Stomach (tissue), 8 donors: ENCODE measurements at regions not wholly inside any gene's neighbourhood (a gene's known extent, or its start where the extent isn't known, plus 50 kb on each side); places are given as distances from the start of the nearest gene placed in this dataset.

Source experiments
- DNase-seq, 2 donors: peaks; one replicate each; pipeline versions ENCODE4 v3.0.0 to v3.0.0-alpha.2; 2013 to 2019
- H3K27ac ChIP-seq, 5 donors: fragments of 200-600 bp in 4 of 5; sonication (generic) in 4 of 5; one replicate each; pipeline ENCODE4 v1.5.1; 2013 to 2019; ENCODE audit warnings: mild to moderate bottlenecking in 1 of 5, moderate library complexity in 1 of 5
- H3K27me3 ChIP-seq, 3 donors: fragments of 200-600 bp; sonication (generic); one replicate each; pipeline ENCODE4 v1.5.1; 2017 to 2019; ENCODE audit warnings: mixed run types in 1 of 3
- H3K36me3 ChIP-seq, 4 donors: fragments of 200-600 bp; sonication (generic); 1 replicate in 3 of 4; 2 replicates in 1 of 4; pipeline ENCODE4 v1.5.1; 2016 to 2019
- H3K4me1 ChIP-seq, 4 donors: fragments of 200-600 bp; sonication (generic); one replicate each; pipeline ENCODE4 v1.5.1; 2016 to 2019
- H3K4me3 ChIP-seq, 4 donors: fragments of 200-600 bp; sonication (generic) in 3 of 4; one replicate each; pipeline ENCODE4 v1.5.1; 2016 to 2019; ENCODE audit warnings: mild to moderate bottlenecking in 1 of 4
- H3K9me3 ChIP-seq, 4 donors: fragments of 200-600 bp; sonication (generic); one replicate each; pipeline ENCODE4 v1.5.1; 2016 to 2019
- EP300 ChIP-seq: sonication (generic); formaldehyde crosslinking; IDR thresholded peaks from one replicate; pipeline ENCODE4 v1.6.1; 2017; ENCODE audit warnings: antibody characterized with exemption
- POLR2A ChIP-seq, 4 donors: fragments of 450-650 bp; IDR thresholded peaks; one replicate each; pipeline ENCODE4 v1.6.1; 2016; ENCODE audit warnings: antibody characterized with exemption in 4 of 4, control low read depth in 2 of 4, mild to moderate bottlenecking in 1 of 4, moderate library complexity in 1 of 4
- POLR2AphosphoS5 ChIP-seq, 3 donors: sonication (generic); formaldehyde crosslinking; IDR thresholded peaks; one replicate each; pipeline ENCODE4 v1.6.1; 2016; ENCODE audit warnings: antibody characterized with exemption in 3 of 3
- WGBS, 5 donors: extraction: QIAGEN DNeasy Blood & Tissue Kit in 3 of 5; methylation state at CpG; one replicate each; pipeline versions ENCODE4 v1.1.5 to v1.1.7; 2013 to 2018; 5-methylcytosine and 5-hydroxymethylcytosine counted together
- intact Hi-C: fragments of 100-400 bp; cut with DNase I; formaldehyde crosslinking; loops from one replicate; pipeline ENCODE4 v1.15.1; 2023; ENCODE audit warnings: low total_unique reads
- TF ChIP-seq, protein P1 (sequence below), 7 experiments: fragments of 450-650 bp in 4 of 7; fragments of 200-600 bp in 3 of 7; sonication (generic) in 3 of 7; IDR thresholded peaks; one replicate each; pipeline ENCODE4 v1.5.1; 2016 to 2019; ENCODE audit warnings: antibody characterized with exemption in 7 of 7, control low read depth in 2 of 7, mild to moderate bottlenecking in 1 of 7
- donor health status: healthy with polysubstance abuse.
- donor health status: Bipolar disorder and iron deficiency.
- donor health status: healthy.

GRCh38 chr20:50336661-50337060 is 146.0 kb downstream of the CEBPB start:
- Histone ChIP-seq H3K27ac (no peak overlapping the region), H3K4me1 (peaks cover 0 to 32% (median 15%) of the 10 kb centered on the region in 4 donors), H3K27me3 (no peaks in the 10 kb centered on the region), H3K9me3 (no peaks in the 10 kb centered on the region), H3K36me3 (no peaks in the 10 kb centered on the region), H3K4me3 (no peak overlapping the region)
- DNase-seq = no peak
- no peak for TF ChIP-seq POLR2AphosphoS5 (IDR thresholded peaks at IDR 0.05)
- no peak for TF ChIP-seq EP300
- no peak for TF ChIP-seq POLR2A (IDR thresholded peaks at IDR 0.05)
- TF ChIP-seq, protein P1, sequence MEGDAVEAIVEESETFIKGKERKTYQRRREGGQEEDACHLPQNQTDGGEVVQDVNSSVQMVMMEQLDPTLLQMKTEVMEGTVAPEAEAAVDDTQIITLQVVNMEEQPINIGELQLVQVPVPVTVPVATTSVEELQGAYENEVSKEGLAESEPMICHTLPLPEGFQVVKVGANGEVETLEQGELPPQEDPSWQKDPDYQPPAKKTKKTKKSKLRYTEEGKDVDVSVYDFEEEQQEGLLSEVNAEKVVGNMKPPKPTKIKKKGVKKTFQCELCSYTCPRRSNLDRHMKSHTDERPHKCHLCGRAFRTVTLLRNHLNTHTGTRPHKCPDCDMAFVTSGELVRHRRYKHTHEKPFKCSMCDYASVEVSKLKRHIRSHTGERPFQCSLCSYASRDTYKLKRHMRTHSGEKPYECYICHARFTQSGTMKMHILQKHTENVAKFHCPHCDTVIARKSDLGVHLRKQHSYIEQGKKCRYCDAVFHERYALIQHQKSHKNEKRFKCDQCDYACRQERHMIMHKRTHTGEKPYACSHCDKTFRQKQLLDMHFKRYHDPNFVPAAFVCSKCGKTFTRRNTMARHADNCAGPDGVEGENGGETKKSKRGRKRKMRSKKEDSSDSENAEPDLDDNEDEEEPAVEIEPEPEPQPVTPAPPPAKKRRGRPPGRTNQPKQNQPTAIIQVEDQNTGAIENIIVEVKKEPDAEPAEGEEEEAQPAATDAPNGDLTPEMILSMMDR (IDR thresholded peaks at IDR 0.05) = no peak
- intact Hi-C loops = no loop called here
- 80 to 91% (median 87%) methylated on average over 6 of the region's 6 CpGs for WGBS, 5 donors

- no peak for TF ChIP-seq POLR2AphosphoS5 (IDR thresholded peaks at IDR 0.05)
- Histone ChIP-seq H3K9me3 (no peaks in the 10 kb centered on the region), H3K36me3 (no peaks in the 10 kb centered on the region), H3K4me1 (peaks cover 0 to 20% (median 8%) of the 10 kb centered on the region in 4 donors), H3K4me3 (no peak overlapping the region), H3K27me3 (no peaks in the 10 kb centered on the region), H3K27ac (peak overlapping the region in 3 of 5 donors; percentile 50 to 73 (median 72))
- intact Hi-C loops = no loop called here
- 94 to 95% (median 94%) methylated on average over 13 of the region's 13 CpGs for WGBS, 5 donors
- no peak for DNase-seq
These were observed 147.2 kb downstream of the CEBPB start for GRCh38 chr20:50337521-50338466.

GRCh38 chr20:50338479-50339391 is 148.1 kb downstream of the CEBPB start:
- Histone ChIP-seq H3K36me3 (no peaks in the 10 kb centered on the region), H3K27ac (peak overlapping the region in 4 of 5 donors; percentile 39 to 73 (median 61)), H3K4me1 (peaks cover 0 to 27% (median 8%) of the 10 kb centered on the region in 4 donors), H3K27me3 (no peaks in the 10 kb centered on the region), H3K9me3 (no peaks in the 10 kb centered on the region), H3K4me3 (no peak overlapping the region)
- intact Hi-C loops = no loop called here
- 46 to 66% (median 62%) methylated on average over 11 to 12 of the region's 12 CpGs for WGBS, 5 donors
- no peak for DNase-seq
- TF ChIP-seq POLR2A (IDR thresholded peaks at IDR 0.05) = no peak
- no peak for TF ChIP-seq POLR2AphosphoS5 (IDR thresholded peaks at IDR 0.05)
- no peak for TF ChIP-seq EP300
- TF ChIP-seq, protein P1 (IDR thresholded peaks at IDR 0.05) = no peak

- 55 to 67% (median 59%) methylated on average over 3 of the region's 3 CpGs for WGBS, 5 donors
- Histone ChIP-seq H3K9me3 (no peaks in the 10 kb centered on the region), H3K27me3 (no peaks in the 10 kb centered on the region), H3K27ac (peak overlapping the region in 4 of 5 donors; percentile 39 to 73 (median 61)), H3K36me3 (no peaks in the 10 kb centered on the region), H3K4me1 (peaks cover 0 to 28% (median 11%) of the 10 kb centered on the region in 4 donors), H3K4me3 (no peak overlapping the region)
- TF ChIP-seq POLR2A (IDR thresholded peaks at IDR 0.05) = no peak
- TF ChIP-seq, protein P1 (IDR thresholded peaks at IDR 0.05) = no peak
- no peak for TF ChIP-seq POLR2AphosphoS5 (IDR thresholded peaks at IDR 0.05)
- TF ChIP-seq EP300 = no peak
- no peak for DNase-seq
- intact Hi-C loops = no loop called here
These were observed 148.9 kb downstream of the CEBPB start for GRCh38 chr20:50339466-50339901.
